G401.6 (cell line): ENCODE measurements at regions not wholly inside any gene's neighbourhood (a gene's known extent, or its start where the extent isn't known, plus 50 kb on each side); places are given as distances from the start of the nearest gene placed in this dataset.

Source experiments
- FAIRE-seq: peaks from 2 replicates; lab custom pipeline; 2012; peaks lifted over from hg19 to GRCh38; lab: Jason Lieb, UNC

GRCh38 chr12:97275728-97276590 lies 186.6 kb upstream of the RMST start:
- no peak for FAIRE-seq

DNA sequence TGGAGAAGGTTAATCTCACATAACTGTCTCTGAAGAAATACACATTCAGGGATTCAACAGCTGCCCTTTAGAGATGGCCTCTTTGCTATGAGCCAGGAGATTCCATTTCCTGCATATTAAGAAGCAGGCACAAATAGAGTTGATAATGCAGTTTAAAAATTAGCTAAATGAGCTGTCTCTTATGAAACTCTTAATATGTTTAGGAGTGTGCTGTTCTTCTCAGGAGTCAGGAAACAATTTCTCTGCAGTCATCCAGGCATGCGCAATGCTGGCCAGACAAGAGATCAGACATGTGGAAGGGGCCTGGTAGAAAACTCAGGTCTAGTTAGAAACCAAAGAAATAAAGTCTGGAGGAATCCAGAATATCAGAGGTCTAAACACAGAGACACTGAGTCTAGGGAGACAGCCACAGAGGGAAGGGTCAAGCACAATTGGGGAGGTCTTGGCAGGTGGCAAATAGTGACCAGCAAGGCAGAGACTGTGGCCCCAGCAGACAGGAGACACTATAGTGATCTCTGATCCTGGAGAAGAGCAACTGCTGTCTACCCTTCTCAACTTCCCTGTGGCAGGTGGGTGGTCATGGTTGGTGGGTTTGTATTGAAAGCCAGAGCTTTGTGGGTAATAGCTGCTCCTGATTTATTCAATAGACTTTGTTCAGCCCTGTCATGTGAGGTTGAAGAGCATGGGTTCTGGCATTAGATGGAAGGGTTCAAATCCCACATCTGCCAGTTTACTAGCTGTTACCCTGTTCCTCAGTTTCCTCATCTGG lies 185.8 kb upstream of the RMST start:
- no peak for FAIRE-seq

DNA sequence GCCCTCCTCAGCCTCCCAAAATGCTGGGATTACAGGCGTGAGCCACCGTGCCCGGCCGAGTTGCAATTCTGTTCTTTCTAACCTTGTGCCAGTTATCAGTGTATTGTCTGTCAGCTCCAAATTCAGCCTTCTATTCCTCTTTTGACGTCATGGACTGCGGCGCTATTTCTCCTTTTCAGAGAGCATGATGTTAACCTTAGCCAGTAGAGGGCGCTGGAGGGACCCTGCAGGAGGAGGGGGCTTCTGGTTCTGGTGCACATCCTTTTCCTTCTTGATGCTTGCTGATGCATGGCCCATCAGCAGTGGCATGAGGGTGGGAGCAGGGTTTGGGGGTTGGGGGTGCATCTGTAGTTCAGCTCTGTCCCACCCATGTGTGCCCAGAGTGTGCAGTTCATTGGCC lies 179.3 kb upstream of the RMST start:
- FAIRE-seq = no peak

GRCh38 chr12:97288531-97288930 lies 174.1 kb upstream of the RMST start:
- no peak for FAIRE-seq

DNA sequence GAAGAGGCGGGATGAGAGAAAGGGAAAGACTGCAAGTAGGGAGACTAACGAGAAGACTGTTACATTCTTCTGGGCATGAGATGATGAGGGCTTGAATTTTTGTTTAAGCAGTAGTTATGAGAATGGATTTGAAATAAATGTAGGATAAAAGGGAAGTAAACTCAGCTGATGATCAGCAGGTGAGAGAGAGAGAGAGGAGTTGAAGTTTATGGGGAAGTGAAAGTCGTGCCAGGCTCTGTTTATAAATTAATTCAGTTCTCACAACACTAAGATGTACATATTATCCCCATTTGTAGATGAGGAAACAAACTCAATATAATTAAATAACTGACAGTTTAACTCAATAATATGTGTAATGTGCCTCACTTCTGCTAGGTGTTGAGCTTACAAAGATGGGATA lies 170.0 kb upstream of the RMST start:
- no peak for FAIRE-seq

DNA sequence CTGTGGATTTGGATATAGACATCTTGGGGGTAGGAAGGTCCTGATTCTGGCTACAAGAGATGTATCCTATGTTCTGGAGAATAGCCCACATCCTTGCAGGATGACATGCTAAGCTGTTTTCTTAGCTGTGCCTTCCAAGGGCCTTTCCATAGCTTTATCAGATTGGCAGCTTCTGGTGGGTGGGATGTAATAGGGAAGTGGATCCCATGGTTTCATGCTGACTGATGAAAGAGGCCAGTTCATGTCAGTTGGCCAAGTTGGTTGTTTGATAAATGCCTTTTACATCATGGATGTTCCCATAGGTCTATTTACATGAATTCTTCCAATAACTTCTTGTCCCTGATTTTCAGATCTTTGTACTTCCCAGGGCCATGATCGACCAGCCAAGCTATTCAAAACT lies 169.1 kb upstream of the RMST start:
- FAIRE-seq = no peak

DNA sequence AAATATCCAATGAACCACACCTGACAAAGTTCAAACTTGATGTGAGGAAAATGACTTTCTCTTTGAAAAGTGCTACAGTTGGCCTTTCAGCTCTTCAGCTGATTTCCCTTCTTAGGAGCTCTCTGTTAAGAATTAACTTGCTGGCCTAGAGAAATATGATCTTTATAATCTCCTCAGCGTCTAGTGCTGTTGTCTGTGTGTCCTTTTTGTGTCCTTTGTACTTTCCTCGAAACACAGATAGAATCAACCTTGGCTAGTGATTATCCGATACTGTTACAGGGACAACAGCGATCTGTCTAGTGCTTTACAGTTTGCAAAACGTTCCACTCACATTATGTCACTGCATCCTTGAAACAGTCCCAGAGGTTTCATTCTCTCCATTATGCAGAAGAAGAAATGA lies 162.8 kb upstream of the RMST start:
- no peak for FAIRE-seq

DNA sequence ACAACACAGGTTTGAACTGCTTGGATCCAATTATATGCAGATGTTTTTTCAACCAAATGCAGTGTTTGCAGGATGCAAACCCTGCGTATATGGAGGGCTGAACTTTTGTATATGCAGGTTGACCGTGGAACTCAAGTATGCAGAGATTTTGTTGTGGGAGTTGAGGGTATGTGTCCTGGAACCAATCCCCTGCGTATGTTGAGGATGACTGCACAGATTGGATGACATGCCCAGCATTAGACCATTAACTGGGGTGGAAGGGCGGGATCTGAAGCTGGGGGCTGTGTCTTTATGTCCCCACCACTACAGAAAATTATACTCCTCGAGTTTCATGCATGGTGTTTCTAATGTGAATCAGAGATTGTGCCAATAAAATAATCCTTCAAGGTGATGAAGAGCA lies 162.2 kb upstream of the RMST start:
- no peak for FAIRE-seq

- no peak for FAIRE-seq
Observed at GRCh38 chr12:97300891-97301290, 161.7 kb upstream of the RMST start.

DNA sequence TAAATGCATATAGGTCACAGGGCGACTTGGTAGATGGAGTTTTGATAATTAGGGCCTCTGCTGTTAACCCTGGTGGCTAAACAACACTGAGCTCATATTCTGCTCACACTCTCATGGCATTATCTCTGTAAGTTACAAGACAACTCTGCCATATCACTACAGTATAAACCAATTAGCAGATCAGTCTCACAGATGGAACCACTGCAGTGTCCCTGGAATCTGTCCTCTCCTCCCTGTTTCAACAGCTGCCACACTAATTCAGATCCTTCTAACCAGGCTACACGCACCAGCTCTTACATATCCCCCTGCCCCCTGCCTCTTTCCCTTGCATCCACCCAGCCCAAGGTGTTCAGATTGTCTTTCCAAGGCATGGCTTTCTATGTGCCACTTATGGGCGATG lies 161.0 kb upstream of the RMST start:
- no peak for FAIRE-seq

- no peak for FAIRE-seq
Observed at GRCh38 chr12:97305651-97306050, 157.0 kb upstream of the RMST start.

DNA sequence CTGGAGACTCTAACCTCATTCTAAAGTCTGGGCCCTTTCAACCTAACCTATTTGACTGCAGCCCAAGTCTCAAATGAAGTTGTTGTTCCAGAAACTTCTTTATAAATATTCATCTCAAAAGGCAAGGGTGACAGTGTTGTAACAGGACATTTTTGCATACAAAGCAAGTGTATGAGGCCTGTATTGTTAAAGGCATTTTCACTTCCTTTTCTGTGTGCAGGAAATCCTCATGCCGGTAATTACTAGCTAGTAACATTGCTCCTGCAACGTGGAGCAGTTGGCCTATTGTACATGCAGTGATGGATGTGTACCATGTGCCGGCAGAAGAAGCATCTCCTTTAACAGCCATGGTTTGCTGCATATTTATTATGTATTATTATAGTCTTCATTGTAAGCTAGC lies 156.5 kb upstream of the RMST start:
- no peak for FAIRE-seq

- peak; percentile 44 for FAIRE-seq
Observed at GRCh38 chr12:97308576-97309198, 153.9 kb upstream of the RMST start.

DNA sequence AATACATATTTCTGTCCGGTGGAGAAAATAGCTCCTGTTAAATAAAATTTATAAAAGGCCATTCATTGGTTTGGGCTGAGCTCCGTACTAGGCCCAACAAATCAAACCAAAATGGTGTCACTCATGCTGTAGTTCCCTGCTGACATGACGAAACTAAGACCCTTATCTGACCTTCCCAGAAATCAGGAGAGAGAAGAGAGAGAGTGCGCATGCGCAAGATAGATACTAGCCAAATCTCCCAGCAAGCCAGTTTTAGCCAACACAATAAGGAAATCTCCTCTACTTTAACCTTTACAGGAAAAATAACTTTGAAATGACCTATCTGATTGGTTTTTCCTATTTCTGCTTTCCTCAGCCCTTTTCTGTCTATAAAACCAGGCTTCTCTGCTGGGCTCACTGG lies 152.7 kb upstream of the RMST start:
- FAIRE-seq = no peak

DNA sequence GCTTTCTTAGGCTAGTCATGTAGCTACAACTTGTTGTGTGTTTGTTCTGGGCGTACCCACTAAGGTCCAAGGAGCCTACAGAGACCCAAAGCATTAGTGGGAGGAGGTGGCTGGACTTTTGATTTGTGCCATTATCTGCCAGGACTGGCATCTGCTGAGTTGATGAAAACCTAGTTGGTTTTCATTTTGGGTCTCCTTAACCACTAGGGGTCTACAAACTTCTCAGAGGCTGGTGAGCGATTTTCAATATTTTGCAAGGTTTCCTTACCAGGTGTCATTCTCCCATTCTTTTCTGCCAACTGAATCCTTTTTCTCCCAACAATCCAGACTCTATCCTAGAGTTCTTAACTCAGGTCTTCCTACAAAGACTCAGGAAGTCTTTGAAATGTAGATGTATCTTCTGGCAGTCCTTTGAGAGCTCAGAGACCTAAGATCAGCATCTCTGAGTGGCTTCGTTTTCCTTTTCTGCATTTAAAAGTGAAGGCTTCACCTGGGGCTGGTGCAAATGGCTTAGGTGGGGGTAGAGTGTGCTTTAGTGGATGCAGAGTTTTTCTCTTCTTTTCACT lies 150.0 kb upstream of the RMST start:
- FAIRE-seq = no peak

DNA sequence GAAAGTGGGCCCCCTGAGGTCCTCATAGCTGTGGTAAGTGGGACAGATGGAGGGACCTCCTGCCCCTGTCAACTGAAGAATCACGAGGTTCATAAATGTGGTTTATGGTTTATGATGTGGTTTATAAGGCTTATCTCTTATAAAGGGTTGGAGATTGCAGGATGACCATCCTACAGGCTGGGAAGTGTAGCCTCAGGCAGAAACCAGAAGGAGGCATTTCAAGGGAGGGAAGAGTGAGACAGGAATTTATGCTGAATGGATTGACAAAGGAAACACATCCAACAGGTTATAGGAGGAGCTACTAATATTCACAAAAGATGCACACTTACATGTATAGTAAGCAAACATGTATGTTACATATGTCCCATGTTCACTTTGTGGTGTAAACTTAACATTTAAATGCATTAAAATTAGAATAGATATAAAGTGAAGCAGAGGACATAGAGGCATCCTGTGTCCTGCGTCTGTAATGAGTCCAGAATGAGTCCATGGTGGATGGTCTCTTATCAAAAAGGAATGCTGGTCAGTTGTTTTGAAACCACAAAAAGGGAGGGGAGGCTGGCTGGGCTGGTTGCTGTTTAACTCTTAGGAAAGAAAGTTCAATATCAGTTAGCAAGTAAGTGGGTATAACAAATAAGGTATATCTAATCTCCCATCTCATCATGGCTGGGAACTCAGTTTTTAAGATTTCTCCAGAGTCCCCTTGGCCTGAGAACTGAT lies 149.0 kb upstream of the RMST start:
- FAIRE-seq = no peak

DNA sequence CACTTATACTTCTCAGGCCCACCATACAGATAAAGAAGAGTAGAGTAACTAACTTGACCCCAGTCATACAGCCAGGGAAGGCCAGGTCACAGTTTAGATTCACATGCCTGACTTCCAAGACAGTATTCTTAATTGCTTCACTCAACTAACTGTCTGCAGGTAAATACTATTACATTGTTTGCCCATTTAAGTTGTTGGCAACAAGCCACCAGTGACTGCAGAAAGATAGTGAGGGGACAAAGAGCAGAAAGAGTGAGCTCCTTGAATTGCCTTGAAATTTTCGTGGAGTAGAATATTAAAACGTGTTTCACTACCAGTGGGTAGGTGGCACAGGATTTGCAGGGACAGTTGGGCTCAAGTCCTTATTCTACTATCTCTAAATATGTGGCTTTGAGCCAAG lies 146.3 kb upstream of the RMST start:
- no peak for FAIRE-seq

GRCh38 chr12:97321621-97322020 lies 141.0 kb upstream of the RMST start:
- FAIRE-seq = no peak

DNA sequence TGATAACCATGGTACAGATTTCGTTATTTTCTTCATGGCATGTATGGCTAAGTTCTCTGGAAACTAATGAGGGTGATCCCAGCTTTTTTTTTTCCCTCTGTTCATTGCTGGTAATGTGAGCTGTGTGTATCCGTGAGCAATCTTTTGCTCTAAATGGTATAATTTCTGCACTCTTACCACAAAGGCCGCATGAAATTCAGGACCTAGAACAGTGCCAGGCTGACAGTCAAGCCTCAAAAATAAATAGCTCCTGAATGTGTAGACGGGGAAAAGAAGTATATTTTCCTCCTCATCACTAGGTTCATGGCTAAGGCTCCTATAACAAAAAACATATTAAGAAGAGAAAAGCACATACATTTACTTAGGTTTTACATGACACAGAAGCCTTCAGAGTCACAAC lies 140.2 kb upstream of the RMST start:
- FAIRE-seq = no peak

GRCh38 chr12:97323154-97323553 lies 139.4 kb upstream of the RMST start:
- FAIRE-seq = no peak

- FAIRE-seq = no peak
Observed at GRCh38 chr12:97324471-97324870, 138.1 kb upstream of the RMST start.

- FAIRE-seq = no peak
Observed at GRCh38 chr12:97335115-97335514, 127.5 kb upstream of the RMST start.
